Ascending aorta (tissue), 2 donors: ENCODE measurements at regions not wholly inside any gene's neighbourhood (a gene's known extent, or its start where the extent isn't known, plus 50 kb on each side); places are given as distances from the start of the nearest gene placed in this dataset.
"Not testable (repeated sequence)": the region's sequence is repeated elsewhere in the genome, so short reads cannot be mapped to it uniquely, and the experiment has no call there.

Experiments
- DNase-seq, 2 donors: peaks; one replicate each; pipeline ENCODE4 v3.0.0-alpha.2; 2019; ENCODE audit warnings: low spot score in 2 of 2
- H3K27ac ChIP-seq, 2 donors: fragments of 200-600 bp; sonication (generic); one replicate each; pipeline ENCODE4 v1.5.1; 2016 to 2017; ENCODE audit warnings: mild to moderate bottlenecking in 1 of 2
- H3K27me3 ChIP-seq: fragments of 200-600 bp; sonication (generic); one replicate; pipeline ENCODE4 v1.5.1; 2017
- H3K36me3 ChIP-seq, 2 donors: fragments of 200-600 bp; sonication (generic); one replicate each; pipeline ENCODE4 v1.5.1; 2016
- H3K4me1 ChIP-seq, 2 donors: fragments of 200-600 bp; sonication (generic); one replicate each; pipeline ENCODE4 v1.5.1; 2016 to 2017; ENCODE audit warnings: mild to moderate bottlenecking in 1 of 2
- H3K4me3 ChIP-seq, 2 donors: fragments of 200-600 bp; sonication (generic); one replicate each; pipeline ENCODE4 v1.5.1; 2016 to 2017; ENCODE audit warnings: mild to moderate bottlenecking in 1 of 2
- H3K9me3 ChIP-seq, 2 donors: fragments of 200-600 bp; sonication (generic); one replicate each; pipeline ENCODE4 v1.5.1; 2016
- intact Hi-C: fragments of 100-400 bp; cut with DNase I; formaldehyde crosslinking; loops from one replicate; pipeline ENCODE4 v1.15.1; 2023
- TF ChIP-seq, protein P1 (sequence below), 3 experiments: fragments of 200-600 bp in 2 of 3; fragments of 450-650 bp in 1 of 3; sonication (generic) in 2 of 3; IDR thresholded peaks; one replicate each; pipeline ENCODE4 v1.5.1; 2016 to 2019; ENCODE audit warnings: antibody characterized with exemption in 3 of 3, mild to moderate bottlenecking in 1 of 3, moderate library complexity in 1 of 3

DNA sequence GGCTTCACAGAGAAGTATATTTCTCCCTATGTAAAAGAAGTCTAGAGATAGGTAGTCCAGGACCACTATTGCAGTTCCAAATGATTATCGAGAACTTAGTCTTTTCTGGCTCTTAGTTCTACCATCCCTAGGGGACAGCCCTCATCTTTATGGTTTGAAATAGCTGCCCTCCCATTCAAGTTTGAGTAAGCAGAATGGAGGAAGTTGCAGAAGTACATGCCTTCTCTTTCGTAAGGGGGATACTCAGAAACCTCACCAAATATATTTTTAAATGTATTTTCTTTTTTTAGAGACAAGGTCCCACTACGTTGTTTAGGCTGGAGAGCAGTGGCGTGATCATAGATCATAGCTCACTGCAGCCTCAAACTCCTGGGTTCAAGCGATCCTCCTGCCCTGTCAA lies 236.8 kb upstream of the RREB1 start:
- H3K4me3 ChIP-seq, result no peak overlapping the region
- H3K27me3 ChIP-seq, result no peaks in the 10 kb centered on the region
- TF ChIP-seq, protein P1, sequence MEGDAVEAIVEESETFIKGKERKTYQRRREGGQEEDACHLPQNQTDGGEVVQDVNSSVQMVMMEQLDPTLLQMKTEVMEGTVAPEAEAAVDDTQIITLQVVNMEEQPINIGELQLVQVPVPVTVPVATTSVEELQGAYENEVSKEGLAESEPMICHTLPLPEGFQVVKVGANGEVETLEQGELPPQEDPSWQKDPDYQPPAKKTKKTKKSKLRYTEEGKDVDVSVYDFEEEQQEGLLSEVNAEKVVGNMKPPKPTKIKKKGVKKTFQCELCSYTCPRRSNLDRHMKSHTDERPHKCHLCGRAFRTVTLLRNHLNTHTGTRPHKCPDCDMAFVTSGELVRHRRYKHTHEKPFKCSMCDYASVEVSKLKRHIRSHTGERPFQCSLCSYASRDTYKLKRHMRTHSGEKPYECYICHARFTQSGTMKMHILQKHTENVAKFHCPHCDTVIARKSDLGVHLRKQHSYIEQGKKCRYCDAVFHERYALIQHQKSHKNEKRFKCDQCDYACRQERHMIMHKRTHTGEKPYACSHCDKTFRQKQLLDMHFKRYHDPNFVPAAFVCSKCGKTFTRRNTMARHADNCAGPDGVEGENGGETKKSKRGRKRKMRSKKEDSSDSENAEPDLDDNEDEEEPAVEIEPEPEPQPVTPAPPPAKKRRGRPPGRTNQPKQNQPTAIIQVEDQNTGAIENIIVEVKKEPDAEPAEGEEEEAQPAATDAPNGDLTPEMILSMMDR (IDR thresholded peaks at IDR 0.05), result no peak
- no peaks in the 10 kb centered on the region for H3K4me1 ChIP-seq
- H3K36me3 ChIP-seq, result no peaks in the 10 kb centered on the region
- intact Hi-C loops, result no loop called here
- H3K27ac ChIP-seq, result no peak overlapping the region
- no peak for DNase-seq
- H3K9me3 ChIP-seq, result no peaks in the 10 kb centered on the region

DNA sequence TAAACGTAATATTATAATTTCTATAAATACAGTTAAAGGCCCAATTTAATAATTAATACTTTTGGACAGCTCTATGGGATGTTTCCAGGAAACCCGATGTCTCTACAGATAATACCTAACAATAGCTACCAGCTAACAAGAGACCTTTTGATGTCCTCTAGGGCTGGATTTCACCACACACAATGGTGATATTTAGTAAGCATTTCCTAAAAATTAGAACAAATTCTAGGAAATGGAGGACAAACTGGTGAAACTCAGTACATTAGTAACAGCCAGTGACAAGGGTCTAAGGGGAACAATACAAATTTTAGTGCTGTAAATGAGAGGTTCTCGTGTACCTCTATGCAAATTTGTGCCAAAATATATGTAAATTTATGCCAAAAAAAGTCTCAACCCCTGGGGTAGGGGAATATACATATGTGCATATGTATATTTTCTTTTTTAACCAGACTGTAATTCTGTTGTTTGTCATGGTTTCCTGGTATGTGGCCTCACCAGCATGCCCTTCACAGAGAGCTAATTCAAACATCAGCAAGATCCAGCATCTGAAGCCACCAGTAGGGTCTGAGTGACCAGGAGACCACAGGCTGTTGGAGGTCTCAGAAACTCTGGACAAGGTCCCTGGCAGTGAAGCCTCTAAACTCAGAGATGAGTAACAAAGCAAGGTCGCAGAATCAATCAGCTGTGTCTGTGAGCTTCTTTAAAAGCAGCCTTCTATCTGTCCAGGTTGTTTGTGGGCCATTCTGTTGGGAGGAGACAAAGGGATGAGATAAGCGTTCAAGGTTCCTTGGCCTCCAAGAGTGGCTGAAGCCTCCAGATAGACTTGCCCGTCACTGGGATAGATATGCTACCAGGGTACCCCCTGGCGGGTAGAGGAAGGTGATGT lies 235.1 kb upstream of the RREB1 start:
- no peak for DNase-seq
- TF ChIP-seq, protein P1 (IDR thresholded peaks at IDR 0.05), result no peak
- no peak overlapping the region for H3K4me3 ChIP-seq
- H3K27ac ChIP-seq, result no peak overlapping the region
- H3K36me3 ChIP-seq, result no peaks in the 10 kb centered on the region
- H3K4me1 ChIP-seq, result no peaks in the 10 kb centered on the region
- H3K9me3 ChIP-seq, result no peaks in the 10 kb centered on the region
- intact Hi-C loops, result no loop called here
- no peaks in the 10 kb centered on the region for H3K27me3 ChIP-seq

DNA sequence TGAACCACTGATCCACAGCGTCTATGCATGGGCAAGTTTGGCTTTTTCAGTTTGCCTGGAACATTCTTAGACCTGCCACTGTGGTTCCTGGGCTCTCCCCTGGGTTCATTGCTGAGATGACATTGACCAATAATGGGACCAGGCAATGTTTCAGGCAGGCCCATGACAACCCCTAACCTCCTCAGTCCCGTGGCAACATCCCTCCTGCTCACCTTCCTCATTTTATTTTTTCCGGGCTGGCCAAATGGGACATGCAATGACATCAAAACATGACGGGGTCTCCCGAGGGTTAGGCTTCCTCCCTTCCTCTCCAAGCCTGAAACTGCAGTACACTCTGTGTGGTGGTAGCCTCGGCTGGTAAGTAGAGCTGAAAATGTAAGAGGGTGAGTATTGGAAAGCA lies 234.0 kb upstream of the RREB1 start:
- no peak overlapping the region for H3K4me3 ChIP-seq
- DNase-seq, result no peak
- intact Hi-C loops, result no loop called here
- H3K9me3 ChIP-seq, result no peaks in the 10 kb centered on the region
- no peaks in the 10 kb centered on the region for H3K4me1 ChIP-seq
- no peak overlapping the region for H3K27ac ChIP-seq
- TF ChIP-seq, protein P1 (IDR thresholded peaks at IDR 0.05), result no peak
- no peaks in the 10 kb centered on the region for H3K36me3 ChIP-seq
- no peaks in the 10 kb centered on the region for H3K27me3 ChIP-seq

DNA sequence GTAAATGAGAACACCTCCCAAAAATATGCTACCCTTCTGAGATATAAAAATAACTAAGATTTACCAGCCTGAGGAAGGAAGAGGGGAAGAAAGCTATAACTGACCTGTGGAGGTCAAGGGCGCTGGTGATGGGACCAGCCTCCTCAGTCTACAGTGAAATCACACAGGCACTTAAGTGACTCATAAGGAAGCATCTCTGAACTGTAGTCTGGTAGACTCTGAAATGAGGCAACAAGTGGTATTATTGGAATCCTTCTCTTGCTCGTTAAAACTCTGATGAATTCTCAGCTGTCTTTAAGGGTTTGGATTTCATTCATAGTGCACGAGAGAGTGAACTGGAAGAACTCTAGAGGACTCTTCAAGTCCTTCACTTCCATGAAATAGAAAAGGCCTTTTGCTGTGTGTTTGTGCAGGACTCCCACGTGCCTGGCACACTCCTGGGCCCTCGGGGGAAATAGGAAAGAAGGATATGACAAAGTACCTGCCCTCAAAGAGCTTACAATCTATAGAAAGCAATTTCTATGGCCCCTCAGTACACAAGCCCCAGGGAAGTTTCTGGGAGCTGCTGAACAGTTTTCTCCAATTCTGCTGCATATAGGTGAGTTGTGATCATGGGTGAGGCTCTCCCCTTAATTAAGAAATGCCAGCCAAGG lies 231.8 kb upstream of the RREB1 start:
- Histone ChIP-seq H3K4me1 (no peaks in the 10 kb centered on the region), H3K36me3 (no peaks in the 10 kb centered on the region), H3K9me3 (no peaks in the 10 kb centered on the region), H3K27ac (no peak overlapping the region), H3K4me3 (no peak overlapping the region), H3K27me3 (no peaks in the 10 kb centered on the region)
- TF ChIP-seq, protein P1 (IDR thresholded peaks at IDR 0.05), result no peak
- intact Hi-C loops, result no loop called here
- no peak for DNase-seq

DNA sequence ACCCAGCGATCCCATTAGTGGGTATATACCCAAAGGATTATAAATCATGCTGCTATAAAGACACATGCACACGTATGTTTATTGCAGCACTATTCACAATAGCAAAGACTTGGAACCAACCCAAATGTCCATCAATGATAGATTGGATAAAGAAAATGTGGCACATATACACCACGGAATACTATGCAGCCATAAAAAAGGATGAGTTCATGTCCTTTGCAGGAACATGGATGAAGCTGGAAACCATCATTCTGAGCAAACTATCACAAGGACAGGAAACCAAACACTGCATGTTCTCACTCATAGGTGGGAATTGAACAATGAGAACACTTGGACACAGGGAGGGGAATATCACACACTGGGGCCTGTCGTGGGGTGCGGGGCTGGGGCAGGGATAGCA lies 230.0 kb upstream of the RREB1 start:
- H3K36me3 ChIP-seq, DNase-seq, H3K27ac ChIP-seq, intact Hi-C loops, H3K9me3 ChIP-seq, H3K4me3 ChIP-seq, H3K4me1 ChIP-seq, H3K27me3 ChIP-seq: not testable (repeated sequence)

DNA sequence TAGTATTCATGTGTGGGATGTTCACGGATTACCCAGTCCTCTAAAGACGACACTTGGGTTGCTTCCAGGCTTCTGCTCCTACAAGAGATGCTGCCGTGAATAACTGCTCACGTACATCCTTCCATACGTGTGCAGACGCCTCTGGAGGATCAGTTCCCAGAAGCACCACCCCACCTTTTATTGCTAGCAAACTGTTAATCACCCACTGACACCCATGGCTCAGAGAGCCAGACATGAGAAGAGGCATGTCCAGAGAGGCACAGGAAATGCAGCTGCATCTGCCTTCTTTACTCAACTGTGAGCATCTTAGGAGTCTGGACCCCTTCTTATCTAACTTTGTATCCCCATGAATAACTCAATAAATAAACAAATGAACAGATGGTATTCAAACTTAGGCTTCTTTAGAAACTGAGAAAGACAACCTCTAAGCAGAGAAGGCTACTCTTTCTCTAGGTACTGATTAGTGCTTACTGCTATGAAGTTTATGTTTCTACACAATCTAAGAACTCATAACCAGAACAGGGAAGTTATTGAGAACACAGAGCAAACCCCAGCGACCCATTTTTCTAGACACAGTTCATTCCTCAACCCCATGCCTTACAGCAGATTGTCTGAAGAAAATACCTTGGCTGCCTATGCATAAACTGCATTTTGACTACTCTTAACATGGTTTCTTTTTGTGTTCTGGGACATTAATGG lies 228.7 kb upstream of the RREB1 start:
- intact Hi-C loops, result no loop called here
- Histone ChIP-seq H3K4me1 (no peaks in the 10 kb centered on the region), H3K4me3 (no peak overlapping the region), H3K27ac (no peak overlapping the region), H3K9me3 (no peaks in the 10 kb centered on the region), H3K27me3 (no peaks in the 10 kb centered on the region), H3K36me3 (no peaks in the 10 kb centered on the region)
- DNase-seq, result no peak
- TF ChIP-seq, protein P1 (IDR thresholded peaks at IDR 0.05), result no peak

DNA sequence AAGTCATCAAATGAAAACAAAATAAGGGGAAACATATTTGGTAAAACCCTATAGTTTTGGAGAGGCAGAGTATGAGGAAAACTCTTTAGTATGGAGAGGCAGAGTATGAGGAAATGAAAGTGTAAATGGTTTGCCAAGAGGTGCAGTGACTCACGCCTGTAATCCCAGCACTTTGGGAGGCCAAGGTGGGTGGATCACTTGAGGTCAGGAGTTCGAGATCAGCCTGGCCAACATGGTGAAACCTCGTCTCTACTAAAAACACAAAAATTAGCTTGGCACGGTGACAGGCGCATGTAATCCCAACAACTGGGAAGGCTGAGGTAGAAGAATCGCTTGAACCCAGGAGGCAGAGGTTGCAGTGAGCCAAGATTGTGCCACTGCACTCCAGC lies 228.2 kb upstream of the RREB1 start:
- DNase-seq, H3K9me3 ChIP-seq, H3K36me3 ChIP-seq, H3K4me1 ChIP-seq, H3K27ac ChIP-seq, intact Hi-C loops, H3K27me3 ChIP-seq, H3K4me3 ChIP-seq: not testable (repeated sequence)
